ENCODE measurements at regions not wholly inside any gene's neighbourhood (a gene's known extent, or its start where the extent isn't known, plus 50 kb on each side); places are given as distances from the start of the nearest gene placed in this dataset.

DNA sequence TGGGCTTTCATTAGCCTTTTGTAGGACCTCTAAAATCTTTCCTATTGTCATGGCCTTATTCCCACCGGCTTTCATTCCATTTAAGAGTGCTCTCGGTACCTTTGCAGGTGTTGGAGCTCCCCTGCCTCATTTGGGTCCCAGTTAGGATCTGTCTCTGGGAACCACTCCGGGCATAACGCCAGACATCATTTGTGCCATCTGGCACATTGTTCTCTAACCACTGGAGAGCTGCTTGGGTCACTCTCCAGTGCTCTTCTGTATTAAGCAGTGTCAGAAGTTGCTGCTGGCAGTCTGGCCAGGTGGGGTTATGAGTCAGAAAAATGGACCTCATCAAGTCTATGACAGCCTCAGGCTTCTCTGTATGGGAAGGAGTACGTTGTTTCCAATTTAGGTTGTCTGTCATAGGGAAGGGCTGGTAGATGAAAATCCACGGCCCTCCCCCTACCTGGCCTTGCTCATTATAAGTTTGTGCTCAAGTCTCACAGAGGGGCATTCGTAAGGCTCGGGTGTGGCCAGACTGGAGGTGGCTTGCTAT, 62.9 kb upstream of the MOCS1 start:
- TF ChIP-seq CTCF (conservative IDR thresholded peaks at IDR 0.05) (no peak), EZH2 (IDR thresholded peaks at IDR 0.05; ENCODE audit: low read depth) (no peak)
